Gastroesophageal sphincter (tissue), 3 donors: ENCODE measurements at regions not wholly inside any gene's neighbourhood (a gene's known extent, or its start where the extent isn't known, plus 50 kb on each side); places are given as distances from the start of the nearest gene placed in this dataset.
"Not testable (repeated sequence)": the region's sequence is repeated elsewhere in the genome, so short reads cannot be mapped to it uniquely, and the experiment has no call there.

Experiments
- CTCF ChIP-seq, 4 experiments: fragments of 200-600 bp in 2 of 4; fragments of 450-650 bp in 2 of 4; sonication (generic) in 1 of 4; IDR thresholded peaks; one replicate each; pipeline ENCODE4 v1.5.1; 2017 to 2019; ENCODE audit warnings: antibody characterized with exemption in 4 of 4, mild to moderate bottlenecking in 2 of 4, moderate library complexity in 2 of 4
- EP300 ChIP-seq: sonication (generic); formaldehyde crosslinking; IDR thresholded peaks from one replicate; pipeline ENCODE4 v1.6.1; 2017; ENCODE audit warnings: antibody characterized with exemption, mild to moderate bottlenecking
- POLR2A ChIP-seq, 2 donors: fragments of 450-650 bp; IDR thresholded peaks; one replicate each; pipeline ENCODE4 v1.6.1; 2017; ENCODE audit warnings: antibody characterized with exemption in 2 of 2, mild to moderate bottlenecking in 2 of 2, moderate library complexity in 1 of 2

DNA sequence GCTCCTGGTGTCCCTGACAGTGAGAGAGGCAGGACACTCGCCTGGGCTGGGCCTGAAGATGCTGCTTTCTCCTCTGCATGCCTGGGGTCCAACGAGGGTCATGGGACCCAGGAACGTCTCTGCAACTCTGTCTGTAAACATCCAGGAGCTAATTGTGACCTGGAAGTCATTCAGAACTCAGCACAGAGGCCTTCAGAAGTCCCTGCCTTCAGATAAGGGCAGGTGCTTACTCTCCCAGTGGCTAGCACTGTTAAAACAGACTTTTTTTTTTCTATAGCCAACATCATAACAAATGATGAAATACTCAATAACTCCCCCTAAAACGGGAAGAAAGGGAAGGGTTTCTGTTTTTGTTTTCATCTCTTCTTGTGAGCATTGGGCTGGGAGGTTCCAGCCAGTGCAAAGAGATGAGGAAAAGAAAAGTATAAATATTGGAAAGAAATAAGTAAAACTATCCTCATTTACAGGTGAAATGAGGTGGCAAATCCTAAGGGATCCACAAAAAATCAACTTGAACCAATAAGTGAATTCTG, 118.3 kb upstream of the FAM20C start:
- not testable (repeated sequence) for TF ChIP-seq EP300; CTCF (IDR thresholded peaks at IDR 0.05); POLR2A (IDR thresholded peaks at IDR 0.05)
